ENCODE measurements at regions not wholly inside any gene's neighbourhood (a gene's known extent, or its start where the extent isn't known, plus 50 kb on each side); places are given as distances from the start of the nearest gene placed in this dataset.

DNA sequence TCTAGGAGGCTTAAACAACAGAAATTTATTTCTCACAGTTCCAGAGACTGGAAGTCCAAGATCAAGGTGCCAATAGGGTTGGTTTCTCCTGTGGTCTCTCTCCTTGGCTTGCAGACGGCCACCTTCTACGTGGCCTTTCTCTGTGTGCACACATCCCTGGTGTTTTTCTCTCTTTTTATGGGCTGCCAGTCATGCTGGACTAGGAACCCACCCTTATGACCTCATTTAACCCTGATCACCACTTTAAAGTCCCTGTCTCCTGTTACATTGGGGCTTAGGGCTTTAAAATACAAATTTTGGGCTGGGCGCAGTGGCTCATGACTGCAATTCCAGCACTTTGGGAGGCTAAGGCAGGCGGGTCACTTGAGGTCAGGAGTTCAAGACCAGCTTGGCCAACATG, 157.1 kb downstream of the TLE1 start:
- DNase-seq (ENCODE audit: low read depth): no peak

DNA sequence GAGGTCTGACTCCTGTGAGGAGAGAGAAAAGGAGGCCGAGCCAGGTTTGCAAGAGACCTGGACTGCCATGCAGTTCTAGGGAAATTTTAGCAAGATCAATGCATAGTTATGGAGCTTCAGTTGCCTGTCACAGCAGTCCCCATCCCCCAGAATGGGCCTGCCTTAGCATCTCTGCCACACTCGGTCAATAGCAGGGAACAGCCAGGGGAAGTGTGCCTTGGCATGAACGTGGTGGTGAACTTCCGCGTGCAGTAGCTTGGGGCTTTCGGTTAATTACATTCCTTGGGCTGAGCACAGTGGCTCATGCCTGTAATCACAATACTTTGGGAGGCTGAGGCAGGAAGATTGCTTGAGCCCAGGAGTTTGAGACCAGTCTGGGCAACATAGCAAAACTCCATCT, 157.8 kb downstream of the TLE1 start:
- DNase-seq (ENCODE audit: low read depth): no peak

DNA sequence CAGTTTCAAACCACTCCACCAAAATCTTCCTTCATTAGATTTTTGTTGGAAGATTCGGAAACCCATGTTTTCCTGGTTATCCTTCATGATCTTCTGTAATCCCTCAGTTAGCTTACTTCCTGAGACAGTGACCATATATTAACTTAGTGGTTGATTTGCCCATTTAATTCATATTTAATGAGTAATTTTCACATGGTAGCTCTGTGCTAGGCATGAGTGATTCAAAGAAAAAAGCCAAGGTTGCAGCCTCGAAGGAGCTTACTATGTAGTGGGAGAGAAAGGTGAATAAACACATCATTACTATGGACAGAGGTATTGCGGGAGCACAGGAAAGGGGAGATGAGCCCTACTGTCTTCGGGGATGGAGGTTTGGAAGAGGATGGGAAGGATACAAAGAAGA, 158.5 kb downstream of the TLE1 start:
- DNase-seq (ENCODE audit: low read depth): no peak

DNA sequence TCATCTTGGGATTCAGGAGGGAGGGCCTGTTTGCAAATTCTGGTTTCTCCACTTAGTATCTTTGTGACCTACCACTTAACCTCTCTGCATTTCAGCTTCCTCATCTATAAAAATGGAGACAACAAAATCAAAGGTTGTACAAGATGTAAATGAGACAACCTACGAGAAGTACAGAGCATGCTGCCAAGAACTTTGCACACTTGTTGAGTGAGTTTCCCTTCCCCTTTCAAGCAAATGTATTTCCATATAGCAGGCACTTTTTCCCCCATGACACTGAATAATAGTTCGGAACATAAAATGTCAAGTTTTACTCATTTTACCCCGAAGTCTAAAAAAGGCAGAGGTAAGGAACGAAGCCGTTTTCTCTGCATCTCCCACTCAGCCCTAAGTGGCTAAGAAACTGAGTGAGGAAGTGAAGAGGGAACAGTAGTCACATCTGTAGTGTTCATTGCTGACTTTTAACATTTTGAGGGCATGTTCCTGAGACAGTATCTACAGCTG, 159.0 kb downstream of the TLE1 start:
- DNase-seq (ENCODE audit: low read depth): no peak

DNA sequence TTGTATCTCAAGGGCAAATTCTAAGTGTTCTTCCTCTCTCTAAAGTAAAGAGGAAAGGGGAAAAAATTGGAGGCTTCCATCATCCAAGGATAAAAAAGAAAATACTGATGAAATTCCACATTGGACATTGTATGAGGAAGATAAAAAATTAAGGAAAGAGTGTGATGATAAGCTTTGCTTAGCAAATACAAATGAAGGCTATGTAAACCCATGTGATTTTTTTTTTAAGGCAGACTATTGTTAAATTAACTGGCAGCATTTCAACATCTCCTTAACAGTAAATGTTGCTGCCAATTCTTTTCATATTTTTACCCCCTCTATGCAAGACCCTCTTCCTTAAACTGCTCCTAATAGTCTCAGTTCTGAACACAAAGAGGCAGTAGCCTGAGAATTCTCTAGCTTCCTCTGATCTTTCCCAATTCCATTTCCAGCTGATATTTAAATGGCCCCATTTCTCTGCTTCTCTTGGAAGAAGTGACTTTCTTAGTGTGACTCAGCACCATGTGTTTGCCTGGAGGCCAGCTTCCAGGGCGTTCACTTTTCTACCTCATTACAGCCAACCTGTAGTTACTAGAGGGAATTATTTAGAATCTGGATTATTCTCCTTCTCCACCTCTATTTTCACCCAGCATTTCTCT, 159.7 kb downstream of the TLE1 start:
- peak; percentile 18 for DNase-seq (ENCODE audit: low read depth)

DNA sequence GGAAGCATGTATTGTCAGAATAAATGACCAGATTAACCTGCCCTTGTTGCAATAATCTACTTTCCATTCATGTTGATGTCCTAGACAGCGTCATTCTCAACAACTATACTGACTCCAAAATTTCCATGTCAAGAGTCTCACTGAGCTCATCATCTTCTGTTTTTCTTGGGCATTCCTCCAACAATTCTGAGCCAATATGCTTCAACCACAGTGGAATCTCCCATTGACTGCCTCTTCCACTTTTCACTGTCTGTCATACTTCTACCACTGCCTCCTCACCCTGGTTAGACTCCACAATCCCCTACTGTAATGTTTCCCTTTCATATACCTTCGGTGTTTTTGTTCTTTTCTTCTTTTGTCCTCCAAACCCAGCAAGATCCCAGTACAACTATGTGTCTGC, 162.8 kb downstream of the TLE1 start:
- peak; percentile 86 for DNase-seq (ENCODE audit: low read depth)

DNA sequence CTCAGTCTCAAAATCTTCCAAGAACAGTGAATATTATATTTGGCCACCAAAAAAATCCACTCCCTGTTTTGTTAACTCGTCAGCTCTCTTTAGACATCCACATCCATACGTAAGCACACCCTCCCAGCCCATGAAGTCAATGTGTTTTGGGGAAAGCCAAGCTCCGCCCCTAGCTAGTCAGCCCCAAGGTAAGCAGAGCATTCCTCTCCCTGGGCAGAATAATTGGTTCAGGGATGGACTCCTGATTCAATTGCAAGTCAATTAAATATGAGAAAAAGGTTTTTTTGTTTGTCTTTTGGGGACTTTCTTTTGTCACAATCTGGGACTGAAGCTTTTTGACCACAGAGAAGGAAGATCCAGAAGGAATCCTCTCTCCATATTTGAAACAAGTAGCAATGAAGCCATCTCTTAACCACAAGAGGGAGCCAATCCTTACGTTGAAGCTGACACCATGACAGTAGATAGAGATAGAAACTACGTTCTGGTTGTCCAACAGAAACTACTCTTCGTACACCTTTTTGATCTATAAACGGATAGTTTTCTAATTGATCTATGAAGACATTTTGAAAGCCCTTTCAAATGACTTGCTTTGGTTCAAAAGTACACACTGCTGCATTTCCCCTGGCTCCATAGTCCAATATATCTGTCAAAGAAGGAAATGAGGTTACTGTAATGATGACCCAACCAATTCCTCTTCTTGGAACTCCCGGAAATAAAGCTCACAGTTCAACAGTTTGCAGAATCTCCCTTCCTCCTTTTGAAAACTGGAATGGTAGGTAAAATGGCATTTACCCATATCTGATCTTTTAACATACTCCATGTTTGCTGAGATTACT, 166.4 kb downstream of the TLE1 start:
- DNase-seq (ENCODE audit: low read depth): peak; percentile 75

DNA sequence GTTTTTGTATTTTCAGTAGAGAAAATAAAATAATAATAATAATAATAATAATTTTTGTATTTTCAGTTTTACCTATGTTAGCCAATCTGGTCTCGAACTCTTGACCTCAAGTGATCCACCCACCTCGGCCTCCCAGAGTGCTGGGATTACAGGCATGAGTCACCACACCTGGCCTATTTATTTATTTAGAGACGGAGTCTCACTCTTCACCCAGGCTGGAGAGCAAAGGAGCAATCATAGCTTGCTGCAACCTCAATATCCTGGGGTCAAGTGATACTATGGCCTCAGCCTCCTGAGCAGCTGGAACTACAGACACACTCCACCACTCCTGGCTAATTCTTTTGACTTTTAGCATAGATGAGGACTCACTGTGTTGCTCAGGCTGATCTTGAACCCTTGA, 167.5 kb downstream of the TLE1 start:
- DNase-seq (ENCODE audit: low read depth): no peak

DNA sequence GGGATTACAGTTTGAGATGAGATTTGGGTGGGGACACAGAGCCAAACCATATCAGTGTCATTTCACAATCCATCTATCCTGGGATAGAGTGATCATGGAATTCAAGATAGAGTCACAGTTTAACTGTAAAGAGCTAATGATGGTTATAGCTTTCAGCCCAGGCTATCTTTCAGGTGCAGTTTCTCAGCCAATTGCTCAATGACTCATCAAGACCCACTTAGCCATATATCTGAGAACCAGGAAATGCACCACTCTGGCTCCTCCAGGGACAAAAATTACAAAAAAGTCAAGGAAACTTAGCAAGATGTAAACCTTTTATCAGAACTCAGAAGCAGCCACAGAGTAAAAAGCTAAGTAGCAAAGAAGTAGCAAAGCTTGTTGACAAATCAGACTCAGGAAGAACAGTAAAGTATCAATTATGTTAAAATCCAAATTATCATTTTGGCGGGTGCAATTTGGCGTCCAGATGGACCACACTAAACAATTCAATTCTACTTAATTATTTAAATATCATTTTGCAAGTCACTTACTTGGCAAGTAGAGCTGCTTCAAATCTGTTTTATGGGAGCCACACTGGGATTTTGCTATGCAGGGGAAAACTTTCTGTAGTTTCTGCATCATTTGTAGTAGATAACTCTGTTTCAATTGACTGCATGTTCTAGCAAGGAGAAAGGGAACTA, 169.4 kb downstream of the TLE1 start:
- DNase-seq (ENCODE audit: low read depth): no peak

DNA sequence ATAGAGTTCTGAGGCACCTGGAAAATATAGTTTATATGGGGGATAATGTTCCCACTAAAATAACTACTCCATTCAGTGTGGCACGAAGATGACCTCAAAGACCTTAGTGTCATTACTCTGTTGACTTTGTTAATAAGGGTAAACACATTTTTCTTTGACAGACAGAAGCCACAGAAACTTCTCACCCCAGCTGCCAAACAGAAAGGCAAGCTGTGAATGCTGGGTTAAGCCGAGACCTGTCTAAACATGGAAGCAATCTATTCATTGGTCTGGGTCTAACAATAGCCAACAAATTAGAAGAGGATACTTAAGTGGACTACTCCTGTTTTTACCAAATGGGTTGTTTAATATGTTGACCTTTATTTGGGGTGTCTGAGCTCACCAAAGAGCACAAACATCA, 171.4 kb downstream of the TLE1 start:
- no peak for DNase-seq (ENCODE audit: low read depth)

DNA sequence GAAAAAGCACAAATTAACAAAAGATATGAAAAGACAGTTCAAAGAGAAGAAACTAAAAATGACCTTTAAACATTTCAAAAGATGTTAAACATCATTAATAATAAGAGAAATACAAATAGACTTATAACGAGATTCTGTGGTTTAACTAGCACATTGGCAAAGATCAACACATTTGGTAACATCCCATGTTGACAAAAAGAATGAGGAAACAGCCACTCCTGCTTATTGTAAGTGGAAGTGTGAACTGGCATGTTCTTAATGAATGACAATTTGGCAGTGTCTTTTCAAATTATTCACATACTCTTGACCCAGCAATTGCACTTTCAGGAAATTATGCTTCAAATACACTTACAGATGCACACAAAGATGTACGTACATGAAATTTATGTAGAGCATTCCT, 176.3 kb downstream of the TLE1 start:
- DNase-seq (ENCODE audit: low read depth): no peak

DNA sequence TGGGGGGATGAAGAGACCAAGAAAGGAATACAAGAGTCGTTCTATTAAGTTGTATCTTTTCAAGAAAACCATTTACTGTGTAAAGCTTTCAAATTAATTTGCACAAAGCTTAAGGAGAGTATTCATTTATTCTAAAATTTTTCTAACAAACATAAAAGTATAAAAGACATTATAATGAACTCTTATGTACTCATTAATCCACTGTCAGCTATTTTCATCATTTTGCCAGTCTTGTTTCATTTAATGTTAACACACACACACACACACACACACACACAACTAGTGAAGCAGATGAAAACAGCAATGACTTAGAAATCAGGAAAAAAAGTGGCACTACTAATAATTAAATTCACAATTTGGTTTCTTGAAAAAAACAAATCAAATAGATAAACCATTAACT, 176.7 kb downstream of the TLE1 start:
- DNase-seq (ENCODE audit: low read depth): no peak

DNA sequence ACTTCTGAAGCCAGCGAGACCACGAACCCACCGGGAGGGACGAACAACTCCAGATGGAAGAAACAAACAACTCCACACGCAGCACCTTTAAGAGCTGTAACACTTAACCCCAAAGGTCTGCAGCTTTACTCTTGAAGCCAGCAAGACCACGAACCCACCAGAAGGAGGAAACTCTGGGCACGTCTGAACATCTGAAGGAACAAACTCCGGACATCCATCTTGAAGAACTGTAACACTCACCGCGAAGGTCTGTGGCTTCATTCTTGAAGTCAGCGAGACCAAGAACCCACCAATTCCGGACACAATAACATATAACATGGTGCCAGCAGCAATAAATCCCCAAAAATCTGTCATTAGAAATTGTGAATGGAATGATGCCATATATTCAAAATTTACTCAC, 180.9 kb downstream of the TLE1 start:
- no peak for DNase-seq (ENCODE audit: low read depth)

DNA sequence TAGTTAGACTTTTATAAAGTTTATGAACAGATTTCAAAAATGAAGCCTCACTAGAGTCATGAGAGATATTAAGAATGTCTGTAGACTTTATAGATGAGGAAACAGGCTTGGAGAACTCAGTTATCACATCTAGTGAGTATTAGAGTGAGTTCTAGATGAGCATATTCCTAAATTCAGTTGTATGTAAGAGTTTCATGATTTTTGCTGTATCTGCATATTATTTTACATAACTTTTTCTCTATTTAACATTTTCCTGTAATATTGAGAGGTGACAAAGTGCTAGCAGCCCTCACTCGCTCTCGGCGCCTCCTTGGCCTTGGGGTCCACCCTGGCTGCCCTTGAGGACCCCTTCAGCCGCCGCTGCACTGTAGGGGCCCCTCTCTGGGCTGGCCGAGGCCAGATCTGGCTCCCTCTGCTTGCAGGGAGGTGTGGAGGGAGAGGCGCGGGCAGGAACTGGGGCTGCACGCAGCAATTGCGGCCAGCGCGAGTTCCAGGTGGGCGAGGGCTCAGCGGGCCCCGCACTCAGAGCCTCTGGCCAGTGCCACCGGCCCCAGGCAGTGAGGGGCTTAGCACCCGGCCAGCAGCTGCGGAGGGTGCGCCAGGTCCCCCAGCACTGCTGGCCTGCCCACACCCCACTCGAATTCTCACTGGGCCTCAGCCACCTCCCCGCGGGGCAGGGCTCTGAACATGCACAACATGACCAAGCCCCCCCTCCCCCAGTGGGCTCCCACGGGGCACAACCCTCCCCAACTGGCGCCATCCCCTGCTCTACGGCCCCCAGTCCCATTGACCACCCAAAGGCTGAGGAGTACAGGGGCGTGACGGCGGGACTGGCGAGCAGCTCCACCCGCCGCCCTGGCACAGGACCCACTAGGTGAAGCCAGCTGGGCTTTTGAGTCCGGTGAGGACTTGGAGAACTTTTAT, 182.1 kb downstream of the TLE1 start:
- no peak for DNase-seq (ENCODE audit: low read depth)

DNA sequence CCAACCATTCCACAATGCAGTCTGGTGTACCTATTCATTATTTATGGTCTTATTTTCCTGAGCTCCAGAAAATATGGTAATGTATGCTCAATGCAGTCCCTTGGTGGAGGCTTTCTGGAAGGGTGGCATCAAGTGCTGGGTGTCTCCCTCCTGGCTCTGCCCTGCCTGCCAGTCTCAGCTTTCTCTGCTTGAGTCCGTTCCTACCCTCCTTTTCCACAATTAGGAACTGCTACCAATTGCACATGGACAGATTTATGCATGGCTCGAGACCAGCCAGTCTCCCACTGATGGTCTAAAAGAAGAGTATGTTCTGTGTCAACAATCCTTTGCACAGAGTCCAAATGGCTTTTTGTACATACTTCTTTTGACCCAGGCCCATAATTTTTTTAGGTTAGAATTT, 189.8 kb downstream of the TLE1 start:
- no peak for DNase-seq (ENCODE audit: low read depth)

DNA sequence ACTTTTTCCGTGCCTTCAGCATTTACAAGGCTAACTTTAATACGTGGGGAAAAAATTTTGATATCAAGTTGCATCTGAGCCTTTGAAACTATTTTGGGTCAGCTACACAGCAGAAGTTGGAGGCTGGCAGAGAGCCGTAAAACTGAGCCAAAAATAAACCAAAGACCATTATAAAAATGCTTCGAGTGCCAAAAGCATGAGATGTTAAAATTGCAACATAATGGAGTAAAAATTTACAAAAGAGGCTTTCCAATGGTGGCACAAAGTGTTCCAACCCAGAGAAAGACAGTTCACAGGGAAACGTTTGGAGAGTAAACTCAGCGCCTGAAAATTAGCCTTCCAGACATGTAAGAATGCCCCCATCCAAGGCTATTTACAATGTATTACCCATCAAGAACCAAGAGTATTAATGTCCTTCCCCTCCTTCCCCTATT, 190.3 kb downstream of the TLE1 start:
- DNase-seq (ENCODE audit: low read depth): peak; percentile 73

DNA sequence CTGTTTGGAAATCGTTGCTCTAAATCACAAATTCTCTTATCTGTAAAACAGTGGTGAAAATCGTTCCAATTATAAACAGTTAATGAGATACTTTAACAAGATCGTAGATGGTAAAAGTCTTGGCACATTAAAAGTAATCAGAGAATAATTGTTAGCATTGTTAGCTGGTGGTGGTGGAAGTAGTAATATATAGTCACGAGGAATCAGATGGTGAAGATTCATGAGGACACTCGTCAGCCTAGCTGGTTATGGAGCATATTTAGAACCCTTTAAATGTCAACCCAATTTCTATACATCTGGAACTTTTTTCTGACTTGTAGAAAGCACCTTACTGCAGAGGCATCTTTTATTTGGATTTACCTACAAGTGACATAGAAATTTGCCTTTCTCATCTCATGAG, 190.8 kb downstream of the TLE1 start:
- no peak for DNase-seq (ENCODE audit: low read depth)

DNA sequence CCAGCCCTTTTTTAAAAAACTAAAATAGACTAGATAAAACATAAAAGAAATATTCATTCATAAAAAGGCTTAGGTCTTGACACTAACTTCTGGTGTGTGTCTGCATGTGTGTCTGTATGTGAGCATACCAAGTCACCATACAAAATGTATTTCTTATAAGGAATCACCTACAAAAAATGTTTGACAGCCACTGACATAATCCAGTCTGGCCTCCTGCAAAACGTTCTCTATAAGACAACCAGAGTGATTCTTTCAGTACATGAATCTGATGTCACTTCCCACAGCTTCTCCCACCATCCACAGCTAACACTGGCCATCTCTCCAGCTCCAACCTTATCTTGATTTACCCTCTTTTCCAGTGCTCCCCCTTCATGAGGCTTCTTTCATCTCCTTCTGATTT, 192.3 kb downstream of the TLE1 start:
- DNase-seq (ENCODE audit: low read depth): peak; percentile 65

DNA sequence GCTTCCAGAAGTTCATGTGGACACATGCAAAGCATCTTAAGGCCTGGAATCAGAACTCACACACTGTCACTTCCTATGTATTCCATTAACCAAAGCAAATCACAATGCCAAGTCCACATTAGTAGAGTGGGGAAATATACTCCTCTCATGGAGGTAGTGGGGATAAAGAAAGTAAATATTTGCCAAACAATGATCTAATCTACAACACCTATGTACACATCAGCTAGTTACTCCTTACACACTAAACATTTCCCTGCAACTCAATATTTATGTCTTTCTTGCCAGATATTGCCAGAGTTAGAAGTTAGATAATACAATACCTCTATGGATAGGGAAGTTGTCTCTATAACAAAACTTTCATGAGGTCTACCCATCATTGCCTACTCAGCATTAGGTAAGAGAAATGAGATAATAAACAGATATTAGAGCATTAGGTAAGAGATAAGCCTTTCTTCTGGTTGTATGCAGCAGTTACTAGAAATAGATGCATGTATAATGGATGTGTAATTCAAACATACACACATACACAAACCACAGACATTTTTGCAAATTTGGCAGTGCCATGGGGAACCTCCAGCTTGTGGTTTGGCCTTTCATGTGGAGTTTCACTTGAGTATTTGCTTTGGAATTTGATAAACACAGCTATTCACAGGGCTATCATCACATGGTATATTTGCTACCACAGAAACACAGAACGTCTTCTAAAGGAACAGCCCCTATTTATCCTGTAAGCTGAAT, 196.5 kb downstream of the TLE1 start:
- DNase-seq (ENCODE audit: low read depth): peak; percentile 99

DNA sequence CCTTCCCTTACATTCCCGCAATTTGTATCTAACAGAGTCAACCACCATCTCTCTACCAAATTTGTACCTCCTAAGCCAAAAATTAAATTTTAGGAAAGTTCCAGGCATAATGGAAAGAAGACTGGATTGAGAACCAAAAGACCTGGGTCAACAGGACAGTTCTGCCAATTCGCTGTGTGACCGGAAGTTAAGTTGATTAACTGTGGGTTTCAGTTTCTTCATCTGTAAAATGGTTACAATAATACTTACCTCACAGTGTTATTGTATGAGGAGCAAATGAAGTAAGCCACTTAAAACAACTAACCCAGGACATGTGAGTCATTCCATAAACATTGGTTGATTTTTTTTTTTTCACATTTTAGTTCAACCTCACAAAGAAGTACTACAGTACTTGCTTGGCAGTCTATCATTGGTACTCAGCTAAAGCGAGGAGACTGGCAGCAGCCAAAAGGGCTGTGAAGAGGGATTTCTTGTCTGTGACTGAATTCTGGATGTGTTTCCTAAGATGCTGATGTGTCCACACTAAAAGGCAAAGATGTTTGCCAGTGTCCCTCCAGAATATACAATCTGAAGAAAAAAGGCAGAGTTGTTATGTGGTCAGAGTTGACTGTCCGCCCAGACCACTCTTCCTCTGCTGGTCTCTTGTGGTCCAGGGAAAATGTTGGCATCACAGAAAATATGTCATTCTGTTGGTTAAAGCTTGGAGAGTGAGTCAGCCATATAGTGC, 198.6 kb downstream of the TLE1 start:
- peak; percentile 73 for DNase-seq (ENCODE audit: low read depth)

DNA sequence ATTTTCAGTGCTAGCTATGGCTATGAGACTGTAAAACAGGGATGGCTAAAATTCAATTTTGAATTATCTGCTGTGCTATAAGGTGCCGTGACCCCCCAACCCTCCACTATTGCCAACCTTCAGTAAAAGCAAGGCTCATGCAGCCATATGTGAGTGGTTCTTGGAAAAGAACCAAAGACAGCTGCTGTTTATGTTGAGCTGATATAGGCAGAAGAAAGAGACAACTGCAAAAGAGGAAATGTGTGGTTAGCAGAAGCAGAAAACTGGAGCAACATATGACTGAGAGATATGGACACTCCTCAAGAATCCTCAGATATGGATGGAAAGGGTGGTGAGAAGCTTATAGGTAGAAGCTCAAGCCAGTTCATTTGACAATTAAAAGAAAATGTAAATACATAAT, 200.3 kb downstream of the TLE1 start:
- DNase-seq (ENCODE audit: low read depth): peak; percentile 15
